Endodermal cell (in vitro differentiated cells): ENCODE measurements at regions not wholly inside any gene's neighbourhood (a gene's known extent, or its start where the extent isn't known, plus 50 kb on each side); places are given as distances from the start of the nearest gene placed in this dataset.

Experiments
- DNase-seq: peaks from one replicate; pipeline ENCODE4 v3.0.0-alpha.2; 2017
- H3K27ac ChIP-seq: 2 replicates; pipeline ENCODE4 v1.5.1; 2013; ENCODE audit warnings: mild to moderate bottlenecking, low read depth, low read length, moderate library complexity
- H3K27me3 ChIP-seq: 2 replicates; pipeline ENCODE4 v1.6.1; 2013; ENCODE audit warnings: mild to moderate bottlenecking, low read length, moderate library complexity; ENCODE audit not compliant: insufficient read depth, control insufficient read depth, poor library complexity, severe bottlenecking
- H3K36me3 ChIP-seq: 2 replicates; pipeline ENCODE4 v1.7.0; 2013; ENCODE audit warnings: mild to moderate bottlenecking, low read length, moderate library complexity; ENCODE audit not compliant: control insufficient read depth, insufficient read depth
- H3K4me1 ChIP-seq: one replicate; pipeline ENCODE4 v1.7.0; 2013; ENCODE audit warnings: low read length; ENCODE audit not compliant: control insufficient read depth, insufficient read depth
- H3K4me3 ChIP-seq: 2 replicates; pipeline ENCODE4 v1.5.1; 2013; ENCODE audit warnings: mild to moderate bottlenecking, low read length, moderate library complexity
- H3K9ac ChIP-seq: 2 replicates; pipeline ENCODE4 v1.6.1; 2013; ENCODE audit warnings: mild to moderate bottlenecking, low read length, moderate library complexity; ENCODE audit not compliant: poor library complexity, severe bottlenecking; ENCODE audit errors: extremely low read depth
- H3K9me3 ChIP-seq: 2 replicates; pipeline ENCODE4 v1.6.1; 2013; ENCODE audit warnings: mild to moderate bottlenecking, low read length, moderate library complexity; ENCODE audit not compliant: control insufficient read depth
- H3K27ac Mint-ChIP-seq: 2 replicates; pipeline ENCODE4 v1.8.0; 2020; ENCODE audit warnings: mixed read lengths
- H3K27me3 Mint-ChIP-seq: 2 replicates; pipeline ENCODE4 v1.8.0; 2021; ENCODE audit warnings: mild to moderate bottlenecking, mixed read lengths; ENCODE audit not compliant: insufficient read depth
- H3K36me3 Mint-ChIP-seq: 2 replicates; pipeline ENCODE4 v1.8.0; 2020; ENCODE audit warnings: low read depth, mixed read lengths
- H3K4me1 Mint-ChIP-seq: 2 replicates; pipeline ENCODE4 v1.8.0; 2020; ENCODE audit warnings: mixed read lengths
- H3K4me3 Mint-ChIP-seq: 2 replicates; pipeline ENCODE4 v1.8.0; 2020; ENCODE audit warnings: mild to moderate bottlenecking, moderate library complexity, mixed read lengths
- H3K9me3 Mint-ChIP-seq: 2 replicates; pipeline ENCODE4 v1.8.0; 2020; ENCODE audit warnings: mild to moderate bottlenecking, mixed read lengths
- WGBS, 2 experiments: methylation state at CpG; one replicate each; pipeline versions ENCODE4 v1.1.5 to v1.1.7; 2013; ENCODE audit warnings: missing lambda C conversion rate in 2 of 2, mixed read lengths in 1 of 2; ENCODE audit not compliant: insufficient coverage in 1 of 2, insufficient read length in 1 of 2; 5-methylcytosine and 5-hydroxymethylcytosine counted together
- TF ChIP-seq, protein P1 (sequence below): fragments of 200-600 bp; sonication (generic); conservative IDR thresholded peaks from 2 replicates; pipeline ENCODE4 v1.5.0; 2021; ENCODE audit warnings: antibody characterized with exemption, mild to moderate bottlenecking

DNA sequence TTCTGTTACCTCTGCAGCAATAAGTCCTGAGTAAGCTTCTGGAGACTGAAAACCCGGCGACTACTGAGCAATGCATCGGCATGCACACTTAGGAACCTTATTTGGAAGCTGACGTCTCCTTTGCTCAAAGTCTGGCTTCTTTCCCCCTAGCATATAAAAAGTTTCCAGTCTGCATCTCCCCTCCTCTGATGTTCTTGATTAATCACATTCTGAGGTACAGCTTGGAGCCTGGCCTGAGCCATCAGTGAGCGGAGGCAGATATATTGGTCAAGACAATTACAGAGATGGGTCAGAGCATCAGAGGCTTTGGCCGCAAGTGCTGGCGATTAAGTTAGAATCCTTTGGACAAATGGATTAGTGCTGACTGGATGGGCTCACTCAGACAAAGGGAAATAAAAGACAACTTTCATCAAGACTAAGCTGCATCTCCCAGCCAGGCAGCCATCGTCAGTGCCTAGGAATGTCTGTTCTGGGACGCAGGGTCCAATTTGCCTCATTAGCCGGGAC is 140.7 kb downstream of the MTX3 start:
- H3K36me3 Mint-ChIP-seq: no peaks in the 10 kb centered on the region
- DNase-seq: no peak
- no peaks in the 10 kb centered on the region for H3K9me3 Mint-ChIP-seq
- H3K4me1 Mint-ChIP-seq: peaks cover 8% of the 10 kb centered on the region
- H3K9me3 ChIP-seq: no peaks in the 10 kb centered on the region
- H3K27ac Mint-ChIP-seq: no peak overlapping the region
- no peak overlapping the region for H3K9ac ChIP-seq
- H3K4me1 ChIP-seq: no peaks in the 10 kb centered on the region
- H3K27ac ChIP-seq: no peak overlapping the region
- H3K27me3 ChIP-seq: no peaks in the 10 kb centered on the region
- H3K36me3 ChIP-seq: no peaks in the 10 kb centered on the region
- H3K4me3 ChIP-seq: no peak overlapping the region
- TF ChIP-seq, protein P1, sequence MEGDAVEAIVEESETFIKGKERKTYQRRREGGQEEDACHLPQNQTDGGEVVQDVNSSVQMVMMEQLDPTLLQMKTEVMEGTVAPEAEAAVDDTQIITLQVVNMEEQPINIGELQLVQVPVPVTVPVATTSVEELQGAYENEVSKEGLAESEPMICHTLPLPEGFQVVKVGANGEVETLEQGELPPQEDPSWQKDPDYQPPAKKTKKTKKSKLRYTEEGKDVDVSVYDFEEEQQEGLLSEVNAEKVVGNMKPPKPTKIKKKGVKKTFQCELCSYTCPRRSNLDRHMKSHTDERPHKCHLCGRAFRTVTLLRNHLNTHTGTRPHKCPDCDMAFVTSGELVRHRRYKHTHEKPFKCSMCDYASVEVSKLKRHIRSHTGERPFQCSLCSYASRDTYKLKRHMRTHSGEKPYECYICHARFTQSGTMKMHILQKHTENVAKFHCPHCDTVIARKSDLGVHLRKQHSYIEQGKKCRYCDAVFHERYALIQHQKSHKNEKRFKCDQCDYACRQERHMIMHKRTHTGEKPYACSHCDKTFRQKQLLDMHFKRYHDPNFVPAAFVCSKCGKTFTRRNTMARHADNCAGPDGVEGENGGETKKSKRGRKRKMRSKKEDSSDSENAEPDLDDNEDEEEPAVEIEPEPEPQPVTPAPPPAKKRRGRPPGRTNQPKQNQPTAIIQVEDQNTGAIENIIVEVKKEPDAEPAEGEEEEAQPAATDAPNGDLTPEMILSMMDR: no peak
- no peaks in the 10 kb centered on the region for H3K27me3 Mint-ChIP-seq
- H3K4me3 Mint-ChIP-seq: no peak overlapping the region
- 88 to 96% methylated on average over 8 to 10 of the region's 10 CpGs for WGBS, 2 experiments

DNA sequence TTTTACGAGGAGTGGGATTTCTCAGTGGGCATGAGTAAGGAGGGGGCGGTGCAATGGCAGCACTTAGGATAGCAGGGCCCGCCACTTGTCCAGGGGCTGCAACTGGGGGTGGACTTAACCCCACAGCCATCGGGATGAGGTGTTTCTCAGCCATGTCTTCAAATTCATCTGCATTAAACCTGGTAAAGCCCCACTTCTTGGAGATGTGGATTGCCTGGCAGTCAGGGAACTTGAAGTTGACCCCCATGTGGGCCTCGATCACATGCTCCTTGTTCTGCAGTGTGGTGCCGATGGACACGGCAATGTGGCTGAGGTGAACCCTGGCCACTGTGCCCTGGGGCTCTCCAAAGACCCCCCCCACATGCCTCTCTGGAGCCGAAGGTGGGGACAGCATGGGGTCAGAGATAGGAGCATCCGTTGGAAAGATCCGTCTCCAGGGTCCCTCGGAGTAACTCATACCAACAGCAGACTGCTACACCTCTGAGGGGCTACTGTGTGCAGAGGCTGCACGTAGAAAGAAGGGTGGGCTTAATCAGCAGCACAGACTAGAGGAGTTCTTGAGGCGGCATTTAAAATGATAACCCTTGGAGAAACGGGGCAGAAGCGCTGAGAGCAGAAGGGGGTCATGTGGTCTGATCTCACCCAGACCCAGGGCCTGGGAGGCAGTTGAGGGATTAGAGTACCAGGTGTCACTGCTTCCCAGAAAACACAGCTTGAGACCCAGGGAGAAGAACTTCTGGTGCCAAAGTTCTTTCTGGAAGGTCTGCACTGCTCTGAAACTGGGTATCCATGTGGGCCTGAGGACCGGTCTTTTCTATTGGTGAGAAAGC is 141.4 kb downstream of the MTX3 start:
- 93 to 94% methylated on average over 10 to 16 of the region's 16 CpGs for WGBS, 2 experiments
- Mint-ChIP-seq H3K27ac (no peak overlapping the region), H3K4me3 (no peak overlapping the region), H3K36me3 (no peaks in the 10 kb centered on the region), H3K27me3 (no peaks in the 10 kb centered on the region), H3K9me3 (no peaks in the 10 kb centered on the region), H3K4me1 (peaks cover 8% of the 10 kb centered on the region)
- H3K4me3 ChIP-seq: no peak overlapping the region
- H3K9me3 ChIP-seq: no peaks in the 10 kb centered on the region
- no peaks in the 10 kb centered on the region for H3K4me1 ChIP-seq
- no peak overlapping the region for H3K9ac ChIP-seq
- H3K36me3 ChIP-seq: no peaks in the 10 kb centered on the region
- TF ChIP-seq, protein P1: no peak
- H3K27ac ChIP-seq: no peak overlapping the region
- DNase-seq: no peak
- H3K27me3 ChIP-seq: no peaks in the 10 kb centered on the region
